ENCODE measurements at regions not wholly inside any gene's neighbourhood (a gene's known extent, or its start where the extent isn't known, plus 50 kb on each side); places are given as distances from the start of the nearest gene placed in this dataset.
"Not testable (repeated sequence)": the region's sequence is repeated elsewhere in the genome, so short reads cannot be mapped to it uniquely, and the experiment has no call there.

- not testable (repeated sequence) for H3K4me1 Mint-ChIP-seq
These were observed 194.7 kb downstream of the BANP start for GRCh38 chr16:88145824-88146405.

GRCh38 chr16:88148078-88148477 lies 196.8 kb downstream of the BANP start:
- H3K36me3 Mint-ChIP-seq; H3K9me3 Mint-ChIP-seq; DNase-seq; H3K4me3 Mint-ChIP-seq; CTCF ChIA-PET; H3K27me3 Mint-ChIP-seq; H3K4me3 ChIP-seq (ENCODE audit: control insufficient read depth in 1 of 2, extremely low read depth in 1 of 2, low read length in 1 of 2); POLR2A ChIA-PET; ATAC-seq (replicated peaks in 1 of 4); H3K27ac Mint-ChIP-seq; H3K9me3 ChIP-seq; H3K36me3 ChIP-seq (ENCODE audit: control insufficient read depth in 2 of 2, extremely low read depth in 1 of 2, insufficient read depth in 1 of 2, low read length in 1 of 2); H3K27ac ChIP-seq (ENCODE audit: low read length); H3K4me1 Mint-ChIP-seq; H3K4me1 ChIP-seq (ENCODE audit: control insufficient read depth in 1 of 2, extremely low read depth in 1 of 2, insufficient read depth in 2 of 2, low read length in 2 of 2): not testable (repeated sequence)
- H3K27me3 ChIP-seq (replicated peaks in 1 of 2; ENCODE audit: control insufficient read depth in 2 of 2, extremely low read depth in 1 of 2, insufficient read depth in 2 of 2, low read length in 1 of 2), result peaks cover 0 to 15% of the 10 kb centered on the region in 2 experiments
- 79% methylated on average over 16 of the region's 16 CpGs for WGBS (ENCODE audit: insufficient coverage)

More at GRCh38 chr16:88145824-88146405, 194.7 kb downstream of the BANP start:
- H3K9me3 ChIP-seq; H3K4me1 ChIP-seq (ENCODE audit: control insufficient read depth in 1 of 2, extremely low read depth in 1 of 2, insufficient read depth in 2 of 2, low read length in 2 of 2); H3K27ac Mint-ChIP-seq; H3K36me3 ChIP-seq (ENCODE audit: control insufficient read depth in 2 of 2, extremely low read depth in 1 of 2, insufficient read depth in 1 of 2, low read length in 1 of 2); H3K4me3 ChIP-seq (ENCODE audit: control insufficient read depth in 1 of 2, extremely low read depth in 1 of 2, low read length in 1 of 2); CTCF ChIA-PET; H3K36me3 Mint-ChIP-seq; H3K9me3 Mint-ChIP-seq; H3K4me3 Mint-ChIP-seq; H3K27ac ChIP-seq (ENCODE audit: low read length); POLR2A ChIA-PET; ATAC-seq (replicated peaks in 1 of 4); DNase-seq; H3K27me3 Mint-ChIP-seq: not testable (repeated sequence)
- WGBS (ENCODE audit: insufficient coverage), result 85% methylated on average over 18 of the region's 21 CpGs
- H3K27me3 ChIP-seq (replicated peaks in 1 of 2; ENCODE audit: control insufficient read depth in 2 of 2, extremely low read depth in 1 of 2, insufficient read depth in 2 of 2, low read length in 1 of 2), result peaks cover 0 to 14% of the 10 kb centered on the region in 2 experiments

- H3K27ac ChIP-seq (ENCODE audit: low read length); H3K9me3 Mint-ChIP-seq; POLR2A ChIA-PET; H3K4me3 ChIP-seq (ENCODE audit: control insufficient read depth in 1 of 2, extremely low read depth in 1 of 2, low read length in 1 of 2); H3K4me3 Mint-ChIP-seq; H3K27me3 Mint-ChIP-seq; H3K27ac Mint-ChIP-seq; H3K9me3 ChIP-seq; H3K4me1 Mint-ChIP-seq; H3K4me1 ChIP-seq (ENCODE audit: control insufficient read depth in 1 of 2, extremely low read depth in 1 of 2, insufficient read depth in 2 of 2, low read length in 2 of 2); CTCF ChIA-PET; H3K36me3 Mint-ChIP-seq; H3K36me3 ChIP-seq (ENCODE audit: control insufficient read depth in 2 of 2, extremely low read depth in 1 of 2, insufficient read depth in 1 of 2, low read length in 1 of 2); DNase-seq; ATAC-seq (replicated peaks in 1 of 4): not testable (repeated sequence)
- 82% methylated on average over 9 of the region's 11 CpGs for WGBS (ENCODE audit: insufficient coverage)
- peaks cover 0 to 16% of the 10 kb centered on the region in 2 experiments for H3K27me3 ChIP-seq (replicated peaks in 1 of 2; ENCODE audit: control insufficient read depth in 2 of 2, extremely low read depth in 1 of 2, insufficient read depth in 2 of 2, low read length in 1 of 2)
These were observed 197.4 kb downstream of the BANP start for GRCh38 chr16:88148682-88149081.

GRCh38 chr16:88149158-88149603 lies 197.9 kb downstream of the BANP start:
- H3K27ac Mint-ChIP-seq; CTCF ChIA-PET; H3K4me3 ChIP-seq (ENCODE audit: control insufficient read depth in 1 of 2, extremely low read depth in 1 of 2, low read length in 1 of 2); ATAC-seq (replicated peaks in 1 of 4); DNase-seq; POLR2A ChIA-PET; H3K27ac ChIP-seq (ENCODE audit: low read length); H3K36me3 Mint-ChIP-seq; H3K9me3 ChIP-seq; H3K4me1 ChIP-seq (ENCODE audit: control insufficient read depth in 1 of 2, extremely low read depth in 1 of 2, insufficient read depth in 2 of 2, low read length in 2 of 2); H3K9me3 Mint-ChIP-seq; H3K27me3 Mint-ChIP-seq; H3K36me3 ChIP-seq (ENCODE audit: control insufficient read depth in 2 of 2, extremely low read depth in 1 of 2, insufficient read depth in 1 of 2, low read length in 1 of 2); H3K4me1 Mint-ChIP-seq; H3K4me3 Mint-ChIP-seq: not testable (repeated sequence)
- H3K27me3 ChIP-seq (replicated peaks in 1 of 2; ENCODE audit: control insufficient read depth in 2 of 2, extremely low read depth in 1 of 2, insufficient read depth in 2 of 2, low read length in 1 of 2), result peaks cover 0 to 12% of the 10 kb centered on the region in 2 experiments
- WGBS (ENCODE audit: insufficient coverage), result 90% methylated on average over 7 of the region's 14 CpGs

GRCh38 chr16:88149663-88150062 lies 198.4 kb downstream of the BANP start:
- H3K36me3 Mint-ChIP-seq; H3K4me3 Mint-ChIP-seq; DNase-seq; H3K9me3 ChIP-seq; H3K4me3 ChIP-seq (ENCODE audit: control insufficient read depth in 1 of 2, extremely low read depth in 1 of 2, low read length in 1 of 2); POLR2A ChIA-PET; H3K27ac ChIP-seq (ENCODE audit: low read length); ATAC-seq (replicated peaks in 1 of 4); H3K36me3 ChIP-seq (ENCODE audit: control insufficient read depth in 2 of 2, extremely low read depth in 1 of 2, insufficient read depth in 1 of 2, low read length in 1 of 2); H3K27ac Mint-ChIP-seq; H3K27me3 Mint-ChIP-seq; CTCF ChIA-PET; H3K4me1 Mint-ChIP-seq; H3K9me3 Mint-ChIP-seq; H3K4me1 ChIP-seq (ENCODE audit: control insufficient read depth in 1 of 2, extremely low read depth in 1 of 2, insufficient read depth in 2 of 2, low read length in 2 of 2): not testable (repeated sequence)
- peaks cover 0 to 12% of the 10 kb centered on the region in 2 experiments for H3K27me3 ChIP-seq (replicated peaks in 1 of 2; ENCODE audit: control insufficient read depth in 2 of 2, extremely low read depth in 1 of 2, insufficient read depth in 2 of 2, low read length in 1 of 2)
- 81% methylated on average over 3 of the region's 3 CpGs for WGBS (ENCODE audit: insufficient coverage)

- H3K4me1 ChIP-seq (ENCODE audit: control insufficient read depth in 1 of 2, extremely low read depth in 1 of 2, insufficient read depth in 2 of 2, low read length in 2 of 2); POLR2A ChIA-PET; ATAC-seq (replicated peaks in 1 of 4); H3K27me3 Mint-ChIP-seq; H3K36me3 Mint-ChIP-seq; H3K27ac Mint-ChIP-seq; H3K4me1 Mint-ChIP-seq; H3K4me3 Mint-ChIP-seq; DNase-seq; CTCF ChIA-PET; H3K4me3 ChIP-seq (ENCODE audit: control insufficient read depth in 1 of 2, extremely low read depth in 1 of 2, low read length in 1 of 2); H3K27ac ChIP-seq (ENCODE audit: low read length); H3K9me3 Mint-ChIP-seq; H3K36me3 ChIP-seq (ENCODE audit: control insufficient read depth in 2 of 2, extremely low read depth in 1 of 2, insufficient read depth in 1 of 2, low read length in 1 of 2); H3K9me3 ChIP-seq: not testable (repeated sequence)
- 58% methylated on average over 15 of the region's 27 CpGs for WGBS (ENCODE audit: insufficient coverage)
- peaks cover 0 to 12% of the 10 kb centered on the region in 2 experiments for H3K27me3 ChIP-seq (replicated peaks in 1 of 2; ENCODE audit: control insufficient read depth in 2 of 2, extremely low read depth in 1 of 2, insufficient read depth in 2 of 2, low read length in 1 of 2)
These were observed 199.4 kb downstream of the BANP start for GRCh38 chr16:88150456-88151128.

GRCh38 chr16:88151129-88151499 lies 199.9 kb downstream of the BANP start:
- H3K36me3 ChIP-seq (ENCODE audit: control insufficient read depth in 2 of 2, extremely low read depth in 1 of 2, insufficient read depth in 1 of 2, low read length in 1 of 2); ATAC-seq (replicated peaks in 1 of 4); H3K4me3 ChIP-seq (ENCODE audit: control insufficient read depth in 1 of 2, extremely low read depth in 1 of 2, low read length in 1 of 2); H3K4me3 Mint-ChIP-seq; CTCF ChIA-PET; H3K27me3 Mint-ChIP-seq; H3K4me1 Mint-ChIP-seq; POLR2A ChIA-PET; H3K27ac Mint-ChIP-seq; H3K27ac ChIP-seq (ENCODE audit: low read length); H3K9me3 Mint-ChIP-seq; H3K4me1 ChIP-seq (ENCODE audit: control insufficient read depth in 1 of 2, extremely low read depth in 1 of 2, insufficient read depth in 2 of 2, low read length in 2 of 2); DNase-seq; H3K9me3 ChIP-seq; H3K36me3 Mint-ChIP-seq: not testable (repeated sequence)
- peaks cover 0 to 12% of the 10 kb centered on the region in 2 experiments for H3K27me3 ChIP-seq (replicated peaks in 1 of 2; ENCODE audit: control insufficient read depth in 2 of 2, extremely low read depth in 1 of 2, insufficient read depth in 2 of 2, low read length in 1 of 2)
- 77% methylated on average over 18 of the region's 25 CpGs for WGBS (ENCODE audit: insufficient coverage)

Measured in T-cell (primary cell).